ENCODE measurements at regions not wholly inside any gene's neighbourhood (a gene's known extent, or its start where the extent isn't known, plus 50 kb on each side); places are given as distances from the start of the nearest gene placed in this dataset.

DNA sequence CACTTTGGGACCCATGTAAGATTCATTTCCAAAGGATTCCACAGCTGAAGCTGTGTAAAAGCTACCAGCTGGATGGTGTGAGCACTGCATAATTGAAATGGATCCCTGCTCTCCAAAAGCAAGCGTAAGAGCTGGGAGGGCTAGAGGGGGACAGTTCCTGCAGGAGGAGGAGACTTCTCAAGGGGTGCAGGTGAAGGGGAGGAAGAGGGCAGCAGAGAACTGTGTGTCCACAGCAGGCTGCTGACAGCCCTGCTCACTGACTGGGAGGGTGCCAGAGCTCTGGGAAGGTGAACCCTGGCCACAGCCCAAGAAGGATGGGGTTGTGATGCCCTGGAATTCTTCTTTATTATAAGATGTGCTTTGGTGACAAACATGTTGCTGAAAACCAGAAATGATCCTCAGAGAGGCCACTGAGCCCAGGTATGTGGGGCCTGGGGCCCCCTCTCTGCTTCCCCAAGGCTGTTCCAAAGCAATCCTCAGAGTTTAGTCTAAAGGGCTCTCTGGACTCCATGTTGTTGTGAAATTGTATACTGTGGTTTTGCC, 112.8 kb upstream of the SLC25A48 start:
- TF ChIP-seq, protein P1, sequence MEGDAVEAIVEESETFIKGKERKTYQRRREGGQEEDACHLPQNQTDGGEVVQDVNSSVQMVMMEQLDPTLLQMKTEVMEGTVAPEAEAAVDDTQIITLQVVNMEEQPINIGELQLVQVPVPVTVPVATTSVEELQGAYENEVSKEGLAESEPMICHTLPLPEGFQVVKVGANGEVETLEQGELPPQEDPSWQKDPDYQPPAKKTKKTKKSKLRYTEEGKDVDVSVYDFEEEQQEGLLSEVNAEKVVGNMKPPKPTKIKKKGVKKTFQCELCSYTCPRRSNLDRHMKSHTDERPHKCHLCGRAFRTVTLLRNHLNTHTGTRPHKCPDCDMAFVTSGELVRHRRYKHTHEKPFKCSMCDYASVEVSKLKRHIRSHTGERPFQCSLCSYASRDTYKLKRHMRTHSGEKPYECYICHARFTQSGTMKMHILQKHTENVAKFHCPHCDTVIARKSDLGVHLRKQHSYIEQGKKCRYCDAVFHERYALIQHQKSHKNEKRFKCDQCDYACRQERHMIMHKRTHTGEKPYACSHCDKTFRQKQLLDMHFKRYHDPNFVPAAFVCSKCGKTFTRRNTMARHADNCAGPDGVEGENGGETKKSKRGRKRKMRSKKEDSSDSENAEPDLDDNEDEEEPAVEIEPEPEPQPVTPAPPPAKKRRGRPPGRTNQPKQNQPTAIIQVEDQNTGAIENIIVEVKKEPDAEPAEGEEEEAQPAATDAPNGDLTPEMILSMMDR (IDR thresholded peaks at IDR 0.05; ENCODE audit: insufficient read depth, low read depth, low read length): no peak
- Histone ChIP-seq H3K27me3 (ENCODE audit: control insufficient read depth, insufficient read depth, low read length) (no peaks in the 10 kb centered on the region), H3K36me3 (ENCODE audit: control insufficient read depth, insufficient read depth, low read length) (no peaks in the 10 kb centered on the region), H3K4me3 (ENCODE audit: low read depth, low read length) (no peak overlapping the region)
- POLR2A ChIA-PET: no interaction called here
- DNase-seq (ENCODE audit: low read depth): no peak
- CTCF ChIA-PET: no interaction called here

DNA sequence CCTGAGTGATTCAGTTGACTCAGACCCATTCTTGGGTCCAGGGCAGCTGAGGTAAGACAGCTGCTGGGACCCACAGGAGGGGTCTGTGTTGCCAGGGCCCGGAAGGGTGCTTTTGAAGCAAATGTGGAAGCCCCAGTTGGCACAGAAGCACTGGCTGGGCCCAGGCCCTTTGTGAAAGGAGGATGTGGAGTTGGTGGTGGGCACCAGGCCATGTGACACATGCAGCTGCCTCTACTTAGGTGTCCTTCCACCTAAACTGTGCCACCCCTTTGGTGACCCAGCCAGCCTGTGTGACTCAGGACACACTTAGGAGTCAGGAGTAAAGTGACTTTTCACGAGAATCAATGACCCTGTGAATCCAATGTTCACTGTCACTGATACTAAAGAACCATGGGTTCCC, 114.3 kb upstream of the SLC25A48 start:
- ChIA-PET CTCF (no interaction called here), POLR2A (no interaction called here)
- no peak for DNase-seq (ENCODE audit: low read depth)
- H3K27me3 ChIP-seq (ENCODE audit: control insufficient read depth, insufficient read depth, low read length): no peaks in the 10 kb centered on the region
- no peaks in the 10 kb centered on the region for H3K36me3 ChIP-seq (ENCODE audit: control insufficient read depth, insufficient read depth, low read length)
- no peak overlapping the region for H3K4me3 ChIP-seq (ENCODE audit: low read depth, low read length)
- TF ChIP-seq, protein P1 (IDR thresholded peaks at IDR 0.05; ENCODE audit: insufficient read depth, low read depth, low read length): no peak

DNA sequence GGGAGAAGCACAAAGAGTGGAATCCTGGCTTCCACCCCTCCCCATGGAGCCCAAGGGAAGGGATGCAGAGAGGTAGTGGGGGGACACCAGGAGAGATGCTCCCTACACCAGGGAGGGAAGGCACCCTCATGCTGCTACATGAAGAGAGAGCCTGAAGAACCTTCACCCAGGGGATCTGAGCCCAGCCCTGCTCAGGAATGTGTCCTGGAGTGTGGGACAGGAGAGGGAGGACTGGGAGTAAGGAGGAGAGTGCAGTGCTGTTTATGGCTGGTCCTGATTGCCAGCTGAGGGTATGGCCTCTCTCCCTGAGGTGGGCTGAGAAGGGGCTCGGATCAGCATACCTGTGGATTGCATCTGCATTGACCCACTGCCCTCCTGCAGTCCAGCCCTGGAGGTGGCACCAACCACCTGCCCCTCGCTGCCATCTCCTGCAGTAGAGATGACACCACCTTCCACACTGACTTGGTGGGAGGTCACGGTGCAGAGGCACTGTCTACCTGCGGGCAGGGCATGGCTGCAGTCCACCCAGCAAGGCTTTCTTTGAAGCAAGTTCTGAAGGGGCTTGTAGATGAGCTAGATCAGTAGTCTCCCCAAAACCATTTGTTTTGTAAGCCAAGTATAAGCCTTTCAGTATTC, 114.9 kb upstream of the SLC25A48 start:
- DNase-seq (ENCODE audit: low read depth): no peak
- TF ChIP-seq, protein P1 (IDR thresholded peaks at IDR 0.05; ENCODE audit: insufficient read depth, low read depth, low read length): no peak
- H3K36me3 ChIP-seq (ENCODE audit: control insufficient read depth, insufficient read depth, low read length): no peaks in the 10 kb centered on the region
- POLR2A ChIA-PET: no interaction called here
- CTCF ChIA-PET: no interaction called here
- H3K27me3 ChIP-seq (ENCODE audit: control insufficient read depth, insufficient read depth, low read length): 0 out of 2 replicates have a peak, but pooled peaks cover 2% of the 10 kb centered on the region
- no peak overlapping the region for H3K4me3 ChIP-seq (ENCODE audit: low read depth, low read length)

DNA sequence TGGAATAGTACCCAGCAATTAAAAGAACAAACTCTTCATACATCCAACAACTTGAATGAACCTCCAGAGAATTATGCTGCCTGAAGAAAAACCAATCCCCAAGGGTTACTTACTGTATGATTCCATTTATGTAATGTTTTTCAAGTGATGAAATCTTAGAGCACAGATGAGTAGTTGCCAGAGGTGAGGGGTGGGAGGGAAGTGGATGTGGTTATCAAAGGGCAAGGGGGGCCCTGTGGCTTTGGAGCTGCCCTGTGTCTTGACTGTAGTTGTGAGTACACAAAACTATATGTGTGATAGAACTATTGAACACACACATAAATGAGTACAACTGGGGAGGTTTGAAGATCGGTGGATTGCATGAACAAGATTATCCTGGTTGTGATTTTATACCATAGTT, 115.8 kb upstream of the SLC25A48 start:
- H3K27me3 ChIP-seq (ENCODE audit: control insufficient read depth, insufficient read depth, low read length): 0 out of 2 replicates have a peak, but pooled peaks cover 2% of the 10 kb centered on the region
- H3K4me3 ChIP-seq (ENCODE audit: low read depth, low read length): no peak overlapping the region
- ChIA-PET POLR2A (no interaction called here), CTCF (no interaction called here)
- DNase-seq (ENCODE audit: low read depth): no peak
- H3K36me3 ChIP-seq (ENCODE audit: control insufficient read depth, insufficient read depth, low read length): no peaks in the 10 kb centered on the region
- TF ChIP-seq, protein P1 (IDR thresholded peaks at IDR 0.05; ENCODE audit: insufficient read depth, low read depth, low read length): no peak

DNA sequence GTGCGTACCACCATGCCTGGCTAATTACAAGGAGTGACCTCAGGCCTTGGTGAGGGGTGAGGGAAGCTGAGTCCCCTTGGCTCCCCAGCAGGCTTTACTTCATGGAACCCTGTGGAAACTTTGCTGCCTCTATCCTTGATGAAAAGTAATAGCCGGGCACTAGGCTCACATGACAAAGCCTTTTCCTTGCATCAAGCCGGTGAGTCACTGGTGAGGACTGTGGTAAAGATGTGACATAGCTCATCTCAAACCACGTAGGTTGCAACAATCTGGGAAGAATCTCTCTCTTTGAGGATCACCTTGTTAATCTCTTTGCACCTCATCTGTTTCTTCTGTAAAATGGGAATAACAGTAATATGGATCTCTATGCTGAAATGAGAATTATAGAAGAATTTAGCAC, 116.3 kb upstream of the SLC25A48 start:
- Histone ChIP-seq H3K27me3 (ENCODE audit: control insufficient read depth, insufficient read depth, low read length) (0 out of 2 replicates have a peak, but pooled peaks cover 2% of the 10 kb centered on the region), H3K36me3 (ENCODE audit: control insufficient read depth, insufficient read depth, low read length) (no peaks in the 10 kb centered on the region), H3K4me3 (ENCODE audit: low read depth, low read length) (no peak overlapping the region)
- TF ChIP-seq, protein P1 (IDR thresholded peaks at IDR 0.05; ENCODE audit: insufficient read depth, low read depth, low read length): no peak
- no peak for DNase-seq (ENCODE audit: low read depth)
- ChIA-PET POLR2A (no interaction called here), CTCF (interaction anchor here (0.6 kb wide), 1 partner anchor 12 kb away, joined by 3 read pairs; no protein-coding TSS in a partner anchor)
